HL-60/S4 (cell line): ENCODE measurements at regions not wholly inside any gene's neighbourhood (a gene's known extent, or its start where the extent isn't known, plus 50 kb on each side); places are given as distances from the start of the nearest gene placed in this dataset.
"Not testable (repeated sequence)": the region's sequence is repeated elsewhere in the genome, so short reads cannot be mapped to it uniquely, and the experiment has no call there.

Experiments used
- in situ Hi-C: fragments of 300-500 bp; cut with MboI; formaldehyde crosslinking; loops from 2 replicates; pipeline ENCODE4 v1.14.3; 2022; ENCODE audit warnings: low sequenced_read_pairs

GRCh38 chr2:235105821-235106359, 154.1 kb downstream of the SH3BP4 start:
- in situ Hi-C loops: no loop called here

GRCh38 chr2:235106874-235107639, 155.2 kb downstream of the SH3BP4 start:
- in situ Hi-C loops: no loop called here

GRCh38 chr2:235107640-235107951, 155.8 kb downstream of the SH3BP4 start:
- in situ Hi-C loops: no loop called here

GRCh38 chr2:235109561-235109960, 157.7 kb downstream of the SH3BP4 start:
- in situ Hi-C loops: not testable (repeated sequence)

GRCh38 chr2:235112365-235112764, 160.5 kb downstream of the SH3BP4 start:
- in situ Hi-C loops: loop anchor here (10.0 kb wide), 1 partner anchor 558 kb away; no protein-coding TSS in a partner anchor

- in situ Hi-C loops: loop anchor here (10.0 kb wide), 1 partner anchor 559 kb away; no protein-coding TSS in a partner anchor
Observed at GRCh38 chr2:235113854-235114253, 162.0 kb downstream of the SH3BP4 start.

GRCh38 chr2:235114286-235114685, 162.5 kb downstream of the SH3BP4 start:
- in situ Hi-C loops: loop anchor here (10.0 kb wide), 1 partner anchor 559 kb away; no protein-coding TSS in a partner anchor

GRCh38 chr2:235115521-235115920, 163.7 kb downstream of the SH3BP4 start:
- in situ Hi-C loops: loop anchor here (10.0 kb wide), 1 partner anchor 561 kb away; no protein-coding TSS in a partner anchor

- in situ Hi-C loops: loop anchor here (10.0 kb wide), 1 partner anchor 562 kb away; no protein-coding TSS in a partner anchor
Observed at GRCh38 chr2:235116885-235117492, 165.2 kb downstream of the SH3BP4 start.

- in situ Hi-C loops: loop anchor here (25.0 kb wide), 2 partner anchors 461 to 611 kb away; no protein-coding TSS in a partner anchor
Observed at GRCh38 chr2:235126768-235127167, 175.0 kb downstream of the SH3BP4 start.

- in situ Hi-C loops: loop anchor here (25.0 kb wide), 2 partner anchors 459 to 609 kb away; no protein-coding TSS in a partner anchor
Observed at GRCh38 chr2:235127931-235128330, 176.1 kb downstream of the SH3BP4 start.

- in situ Hi-C loops: loop anchor here (25.0 kb wide), 2 partner anchors 457 to 607 kb away; no protein-coding TSS in a partner anchor
Observed at GRCh38 chr2:235129850-235130249, 178.0 kb downstream of the SH3BP4 start.

- in situ Hi-C loops: loop anchor here (25.0 kb wide), 2 partner anchors 456 to 606 kb away; no protein-coding TSS in a partner anchor
Observed at GRCh38 chr2:235131334-235132305, 179.8 kb downstream of the SH3BP4 start.

GRCh38 chr2:235132651-235133050, 180.8 kb downstream of the SH3BP4 start:
- in situ Hi-C loops: loop anchor here (25.0 kb wide), 2 partner anchors 455 to 605 kb away; no protein-coding TSS in a partner anchor

GRCh38 chr2:235133837-235134236, 182.0 kb downstream of the SH3BP4 start:
- in situ Hi-C loops: loop anchor here (25.0 kb wide), 2 partner anchors 453 to 603 kb away; no protein-coding TSS in a partner anchor

GRCh38 chr2:235134420-235134819, 182.6 kb downstream of the SH3BP4 start:
- in situ Hi-C loops: loop anchor here (25.0 kb wide), 2 partner anchors 453 to 603 kb away; no protein-coding TSS in a partner anchor

GRCh38 chr2:235135195-235135965, 183.6 kb downstream of the SH3BP4 start:
- in situ Hi-C loops: loop anchor here (25.0 kb wide), 2 partner anchors 452 to 602 kb away; no protein-coding TSS in a partner anchor

GRCh38 chr2:235135990-235136561, 184.3 kb downstream of the SH3BP4 start:
- in situ Hi-C loops: loop anchor here (25.0 kb wide), 2 partner anchors 451 to 601 kb away; no protein-coding TSS in a partner anchor

- in situ Hi-C loops: loop anchor here (25.0 kb wide), 2 partner anchors 449 to 599 kb away; no protein-coding TSS in a partner anchor
Observed at GRCh38 chr2:235138339-235138738, 186.5 kb downstream of the SH3BP4 start.
